ENCODE measurements at regions not wholly inside any gene's neighbourhood (a gene's known extent, or its start where the extent isn't known, plus 50 kb on each side); places are given as distances from the start of the nearest gene placed in this dataset.
"Not testable (repeated sequence)": the region's sequence is repeated elsewhere in the genome, so short reads cannot be mapped to it uniquely, and the experiment has no call there.

DNA sequence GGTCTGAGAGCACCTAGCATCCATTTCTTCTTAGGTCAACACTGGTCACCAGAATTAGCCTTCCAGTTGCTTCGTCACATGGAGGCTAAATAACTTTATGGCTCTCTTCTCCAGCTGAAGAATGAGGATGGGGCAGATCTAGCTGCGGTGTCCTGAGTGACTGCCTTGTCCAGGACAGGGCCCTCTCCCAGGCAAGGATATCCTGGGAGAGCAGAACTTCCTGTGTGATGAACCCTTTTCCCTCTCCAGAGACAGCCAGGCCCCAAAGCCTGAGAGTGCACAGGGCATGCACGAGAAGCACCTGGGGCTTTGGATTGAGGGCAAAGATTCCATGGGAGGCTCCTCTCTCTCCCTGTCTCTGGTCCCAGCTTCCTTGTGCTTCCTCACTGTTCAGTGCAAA, 108.2 kb upstream of the MAMLD1 start:
- no peak for DNase-seq

DNA sequence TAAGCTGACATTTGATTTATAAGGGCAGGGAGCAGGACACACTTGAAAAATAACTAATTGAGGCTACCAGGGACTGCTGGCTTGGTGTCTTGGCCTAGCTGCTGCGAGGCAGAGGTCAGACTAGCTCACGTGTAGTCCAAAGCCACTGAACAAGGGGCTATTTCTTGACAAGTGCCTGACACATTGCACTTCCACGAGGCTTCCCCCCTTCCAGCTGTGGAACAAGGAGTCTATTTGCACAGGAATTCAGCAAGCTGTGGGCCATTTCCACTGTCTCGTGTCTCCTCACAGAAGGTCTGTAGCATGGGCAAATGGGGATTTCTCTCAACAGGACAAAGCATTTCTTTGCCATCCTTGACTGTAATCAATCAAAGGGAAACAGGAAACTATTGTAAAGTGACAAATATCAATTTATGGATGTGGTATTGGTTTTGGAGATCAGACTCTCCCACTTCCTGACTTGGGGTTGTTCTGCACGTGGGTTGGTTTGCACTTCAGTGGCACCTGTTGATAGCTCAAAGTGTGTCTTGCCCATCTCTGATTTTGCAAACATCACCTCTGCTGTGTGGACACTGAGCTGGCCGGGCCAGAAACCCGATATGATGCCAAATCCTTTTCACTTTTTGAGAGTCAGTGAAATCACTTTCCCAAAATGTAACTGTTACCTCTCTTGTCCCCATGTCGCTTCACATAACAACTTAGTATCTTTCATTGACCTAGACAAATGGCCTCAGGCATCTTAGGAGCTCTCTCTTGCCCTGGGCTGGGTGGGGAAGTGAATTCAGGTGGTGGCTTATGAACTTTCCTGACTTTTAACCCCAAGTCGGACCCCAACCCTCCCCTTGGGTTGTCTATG, 107.4 kb upstream of the MAMLD1 start:
- DNase-seq, result no peak

DNA sequence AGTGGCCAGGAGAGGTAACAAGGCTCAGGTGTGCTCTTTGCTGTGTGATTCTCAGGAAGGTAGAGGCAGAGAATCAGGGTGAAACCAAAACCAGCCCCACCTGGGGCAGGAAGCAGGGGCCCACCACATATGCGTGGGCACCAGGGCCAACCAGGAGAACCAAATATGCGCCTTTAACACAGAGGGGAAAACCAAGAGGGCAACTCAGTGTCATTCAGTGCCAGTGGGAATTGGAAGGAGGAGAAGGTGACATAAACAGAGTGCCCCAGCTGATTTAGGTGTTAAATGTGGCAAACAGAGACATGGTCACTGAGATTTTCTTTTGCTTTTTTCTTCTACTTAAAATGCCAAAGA, 106.8 kb upstream of the MAMLD1 start:
- no peak for DNase-seq

DNA sequence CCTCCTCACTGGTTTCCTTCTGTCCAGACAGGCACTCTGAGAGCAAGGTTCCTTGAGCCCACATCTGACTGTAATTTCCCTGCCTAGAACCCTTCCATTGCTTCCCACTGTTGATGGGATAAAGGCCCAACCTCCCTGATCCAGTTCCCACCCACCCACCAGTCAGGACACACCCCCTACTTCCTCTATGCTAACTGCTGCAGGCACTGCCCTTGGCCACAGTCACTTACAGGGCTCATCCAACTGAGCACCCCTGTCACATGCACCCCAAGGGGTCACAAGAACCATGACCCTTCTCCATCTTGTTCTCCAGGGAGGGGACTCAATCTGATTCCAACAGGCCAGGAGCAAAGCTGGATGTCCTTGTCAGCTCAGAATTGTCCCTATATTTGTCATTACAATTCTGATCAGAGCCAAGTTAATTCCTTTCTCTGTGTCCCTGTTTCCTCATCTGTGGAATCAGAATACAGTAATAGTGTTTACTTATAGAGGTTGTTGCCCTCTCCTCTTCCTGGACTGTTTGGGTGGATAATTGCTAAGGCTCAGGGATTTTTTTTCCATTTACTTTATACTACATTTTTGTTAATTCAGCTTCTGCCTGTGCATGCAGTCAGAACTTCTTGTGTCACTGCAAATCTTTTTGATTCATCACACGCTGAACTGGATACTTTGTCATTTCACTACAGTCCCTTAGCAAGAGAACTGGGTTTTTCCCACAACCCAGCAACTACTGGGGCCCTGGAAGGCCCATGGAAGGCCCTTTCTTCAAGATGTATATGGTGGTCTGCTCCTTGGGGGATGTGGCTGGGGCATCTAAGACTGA, 105.6 kb upstream of the MAMLD1 start:
- no peak for DNase-seq

DNA sequence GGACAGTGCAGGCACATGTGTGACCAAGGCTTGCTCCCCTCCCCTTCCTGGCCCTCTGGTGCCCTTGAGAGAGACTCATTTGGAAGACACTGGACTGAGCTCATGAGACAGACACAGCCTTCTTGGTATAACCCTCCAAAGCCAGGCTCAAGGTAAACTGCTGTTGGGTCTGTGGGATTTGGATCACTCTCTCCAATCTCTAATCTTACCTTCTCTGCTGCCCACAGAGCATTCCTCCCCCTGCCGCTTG, 105.0 kb upstream of the MAMLD1 start:
- no peak for DNase-seq

DNA sequence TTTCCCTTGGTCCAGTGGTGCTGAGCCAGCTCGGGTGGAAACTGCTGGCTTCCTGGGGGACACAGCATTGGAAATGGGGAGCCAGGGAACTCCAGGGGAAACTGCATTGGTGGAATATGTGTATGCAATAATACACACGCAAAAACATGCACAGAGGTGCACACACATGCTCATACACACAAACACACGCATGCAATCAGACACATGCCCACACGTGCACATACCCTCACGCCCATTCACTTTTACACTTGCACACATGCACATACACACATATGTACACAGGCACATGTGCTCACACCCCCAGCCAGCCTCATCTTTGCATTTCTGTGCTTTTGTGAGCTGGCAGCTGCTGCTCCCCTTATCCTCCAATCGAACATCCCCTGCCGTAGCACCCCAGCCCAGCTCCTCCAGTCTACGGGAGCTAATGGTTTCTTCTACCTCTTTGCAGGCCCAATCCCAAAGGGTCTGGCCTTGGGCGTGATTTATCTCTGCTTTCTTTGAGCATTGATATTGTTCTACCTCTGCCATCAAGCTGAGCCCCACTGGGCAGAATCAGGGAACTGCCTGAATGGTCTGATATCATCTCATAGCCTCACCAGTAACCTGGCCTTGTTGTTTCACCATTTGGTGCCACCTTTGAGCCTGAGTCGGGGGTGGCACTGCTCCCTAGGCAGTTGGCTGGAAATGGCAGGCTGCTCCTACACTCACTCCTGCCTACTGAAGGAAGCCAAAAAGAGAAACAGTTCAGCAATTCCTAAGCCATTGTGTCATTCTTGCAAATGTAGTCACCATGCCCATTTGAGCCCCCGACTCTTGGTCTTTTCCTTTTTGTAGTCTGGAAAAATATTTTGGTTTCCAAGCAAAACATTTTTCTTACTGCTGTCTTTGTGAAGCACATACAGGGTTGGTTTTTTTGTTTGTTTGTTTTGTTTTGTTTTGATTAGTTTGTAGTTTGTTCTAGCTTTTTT, 104.4 kb upstream of the MAMLD1 start:
- DNase-seq, result no peak

DNA sequence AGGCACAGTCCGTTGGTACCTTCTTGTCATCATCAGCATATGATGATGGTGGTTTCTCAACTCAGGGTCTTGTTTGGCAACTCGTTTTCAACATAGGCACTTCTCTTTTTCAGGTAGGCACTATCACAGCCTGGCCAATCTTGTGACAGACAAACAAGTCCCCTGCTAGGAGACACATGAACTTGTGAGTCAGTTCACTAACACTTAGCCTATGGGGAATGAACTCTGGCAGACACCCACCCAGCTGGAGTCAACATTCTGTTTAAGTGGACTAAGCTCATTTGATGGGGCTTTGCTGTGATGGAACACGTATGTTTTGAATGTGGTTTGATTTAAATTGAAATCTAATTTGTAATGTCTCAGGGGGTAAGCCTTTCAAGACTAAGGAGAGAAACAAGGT, 100.7 kb upstream of the MAMLD1 start:
- no peak for DNase-seq

DNA sequence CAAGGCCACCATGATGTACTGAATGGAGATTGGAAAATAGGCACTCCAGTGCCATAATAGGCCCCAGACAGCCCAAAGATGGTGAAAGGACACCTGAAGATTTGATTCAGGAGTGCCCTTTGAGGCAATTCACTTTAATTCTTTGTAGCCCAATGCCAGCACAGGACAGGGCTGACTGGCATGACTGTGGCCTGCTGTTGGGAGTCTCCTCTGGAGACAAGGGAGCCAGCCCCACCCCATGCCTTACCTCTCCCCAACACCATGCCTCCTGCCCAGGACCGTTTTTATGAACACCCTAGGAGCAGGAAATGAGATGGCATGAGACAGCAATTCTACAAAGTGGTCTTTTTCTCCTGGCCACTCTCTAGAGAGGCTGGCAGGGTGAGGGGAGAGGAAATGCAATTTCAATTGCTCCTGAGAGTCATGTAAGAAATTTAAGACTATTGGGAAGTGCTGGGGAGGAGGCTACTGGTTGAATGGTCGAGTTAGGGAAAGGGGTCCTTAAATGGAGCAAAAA, 94.2 kb upstream of the MAMLD1 start:
- no peak for DNase-seq

DNA sequence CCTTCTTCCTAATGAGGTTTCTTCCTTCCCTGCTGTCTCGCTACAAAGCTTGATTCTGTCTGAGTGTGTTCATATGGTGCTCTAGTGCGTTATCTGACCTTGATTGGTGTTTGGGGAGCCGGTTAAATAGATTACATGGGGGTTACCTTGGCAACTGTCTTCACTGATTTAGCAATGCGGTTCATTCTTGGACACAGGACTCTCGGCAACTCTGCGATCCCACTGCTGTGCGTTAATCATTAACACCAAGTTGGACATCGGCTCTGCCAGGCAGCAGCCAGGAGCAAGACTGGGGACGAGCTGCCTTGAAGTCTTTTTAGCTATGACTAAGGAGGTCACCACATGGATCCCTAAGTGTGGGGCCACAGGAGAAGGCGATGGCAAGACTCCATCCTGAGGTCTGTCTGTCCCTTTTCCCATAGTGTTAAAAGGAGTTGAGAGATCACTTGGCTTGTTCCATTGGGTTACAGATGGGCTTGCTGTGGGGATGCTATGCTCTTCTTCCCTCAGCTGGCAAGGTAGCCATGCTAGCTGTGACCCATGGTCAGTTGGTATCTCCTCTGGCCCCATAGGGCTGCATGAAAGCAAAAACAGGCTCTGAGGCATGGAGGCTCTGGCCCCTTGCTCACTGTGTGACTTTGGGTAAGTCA, 93.4 kb upstream of the MAMLD1 start:
- no peak for DNase-seq

DNA sequence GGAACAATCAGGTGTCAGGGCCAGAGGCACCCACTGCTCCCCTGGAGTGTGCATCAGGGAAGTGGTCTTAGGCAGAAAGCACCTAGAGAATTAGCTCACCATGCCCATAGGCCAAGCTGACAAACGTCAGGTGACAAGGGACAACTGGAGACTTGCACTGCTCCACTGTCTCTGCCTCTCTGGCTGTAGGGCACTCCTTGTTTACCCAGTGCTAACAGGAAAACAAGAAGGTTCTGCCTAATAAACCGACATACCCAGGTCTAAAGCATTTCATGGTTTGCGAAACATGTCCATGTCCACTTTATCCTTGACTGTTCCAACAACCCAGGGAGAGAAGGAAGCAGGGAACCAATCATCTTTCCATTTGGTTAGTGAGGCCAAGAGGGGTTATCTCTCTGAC, 92.5 kb upstream of the MAMLD1 start:
- DNase-seq, result no peak

DNA sequence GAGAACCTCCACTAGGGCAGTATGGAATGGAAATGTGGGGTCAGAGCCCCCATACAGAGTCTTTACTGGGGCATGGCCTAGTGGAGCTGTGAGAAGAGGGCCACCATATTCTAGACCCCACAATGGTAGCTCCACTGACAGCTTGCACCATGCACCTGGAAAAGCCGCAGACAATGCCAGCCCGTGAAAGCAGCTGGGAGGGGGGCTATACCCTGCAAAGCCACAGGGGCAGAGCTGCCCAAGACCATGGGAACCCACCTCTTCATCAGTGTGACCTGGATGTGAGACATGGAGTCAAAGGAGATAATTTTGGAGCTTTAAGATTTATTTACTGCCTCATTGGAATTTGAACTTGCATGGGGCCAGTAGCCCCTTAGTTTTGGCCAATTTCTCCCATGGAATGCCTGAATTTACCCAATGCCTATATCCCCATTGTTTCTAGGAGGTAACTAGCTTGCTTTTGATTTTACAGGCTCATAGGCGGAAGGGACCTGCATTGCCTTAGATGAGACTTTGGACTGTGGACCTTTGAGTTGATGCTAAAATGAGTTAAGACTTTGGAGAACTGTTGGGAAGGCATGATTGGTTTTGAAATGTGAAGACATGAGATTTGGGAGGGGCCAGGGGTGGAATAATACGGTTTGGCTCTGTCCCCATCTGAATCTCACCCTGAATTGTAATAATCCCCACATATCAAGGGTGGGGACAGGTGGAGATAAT, 89.4 kb upstream of the MAMLD1 start:
- not testable (repeated sequence) for DNase-seq

DNA sequence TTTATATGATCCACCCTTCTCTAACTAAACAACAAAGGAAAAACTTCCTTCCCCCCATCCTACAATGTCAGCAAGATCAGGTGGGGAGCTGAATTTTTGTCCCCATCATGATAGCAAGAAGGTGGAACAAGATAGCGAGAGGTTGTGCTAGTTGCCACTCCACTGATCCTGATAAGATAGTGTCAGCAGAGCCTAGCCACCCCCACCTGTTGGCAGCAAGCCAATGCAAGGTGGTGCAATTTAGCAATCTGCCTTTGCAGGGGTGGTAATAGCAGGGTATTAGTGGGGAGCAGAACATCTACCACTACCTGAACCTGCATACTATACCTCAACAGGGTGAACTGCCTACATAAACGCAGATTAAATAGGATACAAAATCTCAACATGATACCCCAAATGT, 80.2 kb upstream of the MAMLD1 start:
- DNase-seq, result no peak

DNA sequence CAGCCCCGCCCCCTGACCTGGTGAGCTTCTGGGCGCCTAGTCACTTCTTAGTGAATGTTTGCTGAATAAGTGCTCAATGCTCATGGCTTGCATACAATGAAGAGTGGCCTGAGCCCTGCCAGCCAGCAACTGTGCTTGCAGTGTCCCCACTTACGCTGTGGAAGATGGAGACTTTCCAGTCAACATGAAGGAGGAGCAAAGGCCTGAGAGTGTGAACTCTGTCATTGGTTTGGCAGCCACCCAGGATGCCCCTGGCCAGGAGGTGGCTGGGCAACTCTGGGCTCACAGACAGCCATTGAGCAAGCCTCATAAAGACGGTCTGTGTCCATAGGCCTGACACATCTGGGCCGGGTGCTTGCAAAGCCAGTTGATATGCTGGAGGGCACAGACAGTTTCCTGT, 72.1 kb upstream of the MAMLD1 start:
- DNase-seq, result no peak

DNA sequence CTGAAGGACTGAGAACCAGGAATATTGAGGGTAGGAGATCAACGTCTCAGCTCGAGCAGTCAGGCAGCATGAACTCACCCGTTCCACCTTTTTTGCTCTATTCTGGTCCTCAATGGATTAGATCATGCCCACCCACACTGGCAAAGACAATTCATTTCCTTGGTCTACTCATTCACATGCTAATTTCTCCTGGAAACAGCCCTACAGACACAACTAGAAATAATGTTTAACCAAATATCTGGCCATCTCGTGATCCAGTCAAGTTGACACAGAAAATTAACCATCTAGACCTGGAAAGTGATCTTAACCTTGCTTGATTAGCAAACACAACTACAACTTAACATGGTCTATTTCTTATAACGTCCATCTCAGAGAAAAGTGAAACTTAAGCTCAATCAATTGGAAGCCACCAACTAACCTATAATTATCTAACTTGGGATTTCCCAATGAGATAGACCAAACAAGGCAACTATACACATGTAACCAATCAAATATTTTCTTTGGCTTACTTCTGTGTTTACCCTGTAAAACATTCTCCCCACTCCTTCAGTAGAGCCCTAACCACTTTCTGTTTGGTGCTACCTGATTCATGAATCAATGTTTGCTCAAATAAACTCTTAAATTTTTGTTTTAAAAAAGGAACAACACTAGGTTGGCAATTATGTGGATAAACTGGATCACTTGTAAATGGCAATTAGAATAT, 69.7 kb upstream of the MAMLD1 start:
- no peak for DNase-seq

DNA sequence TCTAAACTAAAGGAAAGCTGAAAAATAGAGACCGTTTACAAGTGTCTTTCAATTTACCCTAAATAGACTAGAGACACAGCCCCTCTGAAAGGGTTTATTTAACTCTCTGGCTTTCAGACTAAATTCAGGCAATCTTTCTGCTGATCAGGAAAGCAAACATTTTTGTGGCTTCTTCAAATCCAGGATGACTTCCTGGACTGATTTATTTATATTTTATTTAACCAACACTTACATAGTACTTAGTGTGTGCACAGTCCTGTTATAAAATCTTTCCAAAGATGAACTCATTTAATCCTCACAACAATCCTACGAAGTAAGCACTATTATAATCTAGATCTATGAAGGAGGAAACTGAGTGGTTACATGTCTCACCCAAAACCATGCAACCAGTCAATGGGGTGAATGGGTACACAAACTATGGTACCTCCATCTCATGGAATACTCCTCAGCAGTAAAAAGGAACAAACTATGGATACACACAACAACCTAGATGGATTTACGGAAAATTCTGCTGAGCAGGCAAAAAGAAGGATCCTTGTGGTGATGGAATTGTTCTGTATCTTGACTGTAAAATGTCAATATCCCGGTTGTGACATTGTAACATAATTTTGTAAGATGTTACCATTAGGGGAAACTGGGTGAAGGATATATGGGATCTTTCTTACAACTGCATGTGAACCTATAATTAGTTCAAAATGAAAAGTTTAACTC, 64.1 kb upstream of the MAMLD1 start:
- DNase-seq, result no peak

DNA sequence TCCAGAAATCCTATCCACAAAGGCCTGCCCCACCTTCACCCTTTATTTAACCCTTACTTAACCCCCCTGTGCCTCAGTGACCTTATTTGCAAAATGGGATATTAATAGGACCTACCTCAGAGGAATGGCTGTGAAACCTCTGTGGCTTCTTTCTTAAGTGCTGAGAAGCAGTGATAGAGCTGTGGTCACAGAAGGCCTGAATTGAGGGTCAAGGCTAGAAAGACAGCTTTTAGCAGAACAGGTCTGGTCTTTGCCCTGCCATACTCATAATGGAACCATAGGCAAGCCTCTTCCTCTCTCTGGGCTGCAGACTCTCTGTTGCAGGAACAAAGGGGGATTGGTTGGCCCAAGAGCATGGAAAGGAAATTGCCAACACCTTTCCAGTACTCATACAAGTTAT, 63.5 kb upstream of the MAMLD1 start:
- DNase-seq, result no peak

DNA sequence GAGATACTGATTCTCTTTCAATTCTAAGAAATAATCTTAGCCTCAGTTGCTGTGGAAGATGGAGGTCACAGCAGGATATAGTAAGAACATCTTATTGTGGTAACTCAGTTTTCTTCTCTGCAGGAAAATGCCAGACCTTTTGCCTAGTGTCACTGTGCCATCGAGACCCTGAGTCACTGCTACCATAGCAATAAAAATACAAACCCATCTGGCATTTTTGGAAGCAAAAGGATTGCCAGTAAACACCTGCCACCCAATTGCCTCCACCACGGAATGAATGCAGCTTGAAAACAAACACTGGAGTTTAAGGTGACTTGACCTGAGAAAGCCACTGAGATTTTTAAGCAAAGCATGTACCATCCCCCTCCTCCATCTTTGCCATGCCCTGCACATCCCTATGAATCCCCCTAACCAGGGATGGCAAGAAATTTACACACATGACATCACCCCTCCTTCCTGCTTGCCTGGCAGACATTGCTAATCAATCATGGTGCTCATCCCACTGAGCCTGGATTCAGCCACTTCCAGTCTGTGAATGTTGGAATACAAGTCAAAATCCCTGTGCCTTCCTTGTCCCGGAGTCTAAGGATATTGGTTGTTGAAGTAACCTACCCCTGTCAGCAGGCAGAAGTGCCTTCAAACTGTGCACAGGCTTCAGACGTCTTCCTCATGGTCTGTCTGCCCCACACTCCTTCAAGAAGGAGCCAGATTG, 59.6 kb upstream of the MAMLD1 start:
- no peak for DNase-seq

DNA sequence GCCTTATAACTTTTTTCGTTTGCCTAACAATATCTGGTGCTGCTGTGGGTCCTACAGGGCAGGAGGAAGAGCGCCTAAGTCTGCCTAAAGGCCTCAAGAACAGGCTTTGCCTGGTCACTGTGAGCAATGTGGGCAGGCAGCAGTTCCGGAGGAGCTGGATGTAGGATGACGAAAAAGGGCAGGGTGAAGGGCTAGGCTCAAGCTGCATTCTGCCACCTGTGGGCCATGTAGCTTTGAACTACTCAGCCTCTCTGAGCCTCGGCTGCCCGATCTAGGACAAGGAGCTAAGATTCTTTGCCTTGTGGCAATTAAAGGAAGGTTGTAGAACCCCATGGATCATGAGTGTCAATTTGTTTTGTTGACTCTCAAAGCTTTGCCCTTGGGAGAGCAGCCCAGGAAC, 57.1 kb upstream of the MAMLD1 start:
- no peak for DNase-seq

DNA sequence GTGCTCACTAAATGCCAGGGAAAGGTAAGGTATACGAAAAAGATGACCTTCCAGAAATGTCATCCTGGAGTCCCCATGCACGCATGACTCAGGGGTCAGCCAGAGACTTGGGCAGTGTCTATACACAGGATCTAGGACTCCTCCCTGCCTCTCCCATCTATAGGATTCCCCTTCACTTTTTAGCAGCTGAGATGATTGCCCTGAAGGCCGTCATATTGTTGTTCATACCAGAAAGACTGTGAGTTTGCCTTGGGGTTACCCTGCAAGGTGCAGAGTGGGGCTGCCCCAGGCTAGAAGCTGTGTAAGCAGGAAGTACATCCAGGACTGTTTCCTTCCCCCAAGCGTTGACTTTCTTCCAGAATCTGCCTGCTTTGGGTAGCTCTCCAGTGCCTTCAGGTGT, 55.1 kb upstream of the MAMLD1 start:
- DNase-seq, result no peak

DNA sequence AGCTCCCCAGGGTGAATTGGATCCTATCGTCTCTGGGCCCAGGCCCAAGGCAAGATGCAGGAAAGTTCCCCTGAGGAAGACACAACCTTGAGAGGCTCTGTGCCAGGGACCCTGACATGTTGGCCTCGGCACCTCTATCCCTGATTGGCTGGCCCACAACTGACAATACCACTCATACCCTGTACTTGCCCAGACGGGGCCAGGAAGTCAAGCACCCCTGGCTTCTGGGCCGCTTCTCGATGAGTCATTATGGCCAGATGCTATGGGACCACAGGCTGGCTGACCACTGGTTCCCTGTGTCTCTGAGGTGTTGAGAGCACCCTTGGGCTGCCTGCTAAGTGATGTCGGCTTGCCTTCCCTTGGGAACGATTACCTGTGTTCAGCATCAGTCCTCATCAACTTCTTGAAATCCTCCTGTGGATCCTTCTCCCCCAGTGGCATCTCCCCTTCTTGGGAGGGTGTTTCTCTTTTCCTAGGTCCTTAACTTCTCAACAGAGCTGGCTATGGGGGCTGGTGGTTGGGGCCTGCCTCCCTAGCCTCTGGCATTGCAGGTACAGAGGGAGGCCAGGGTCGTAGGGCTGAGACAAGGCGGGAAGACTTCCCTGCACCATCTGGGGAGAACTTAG, 54.5 kb upstream of the MAMLD1 start:
- no peak for DNase-seq

Data from CD4-positive, alpha-beta T cell treated with Interleukin-6 for 4 hours (primary cell).